Endodermal cell (in vitro differentiated cells): ENCODE measurements at regions not wholly inside any gene's neighbourhood (a gene's known extent, or its start where the extent isn't known, plus 50 kb on each side); places are given as distances from the start of the nearest gene placed in this dataset.

Experiments
- DNase-seq: peaks from one replicate; pipeline ENCODE4 v3.0.0-alpha.2; 2017
- H3K27ac ChIP-seq: 2 replicates; pipeline ENCODE4 v1.5.1; 2013; ENCODE audit warnings: mild to moderate bottlenecking, low read depth, low read length, moderate library complexity
- H3K27me3 ChIP-seq: 2 replicates; pipeline ENCODE4 v1.6.1; 2013; ENCODE audit warnings: mild to moderate bottlenecking, low read length, moderate library complexity; ENCODE audit not compliant: insufficient read depth, control insufficient read depth, poor library complexity, severe bottlenecking
- H3K36me3 ChIP-seq: 2 replicates; pipeline ENCODE4 v1.7.0; 2013; ENCODE audit warnings: mild to moderate bottlenecking, low read length, moderate library complexity; ENCODE audit not compliant: control insufficient read depth, insufficient read depth
- H3K4me1 ChIP-seq: one replicate; pipeline ENCODE4 v1.7.0; 2013; ENCODE audit warnings: low read length; ENCODE audit not compliant: control insufficient read depth, insufficient read depth
- H3K4me3 ChIP-seq: 2 replicates; pipeline ENCODE4 v1.5.1; 2013; ENCODE audit warnings: mild to moderate bottlenecking, low read length, moderate library complexity
- H3K9ac ChIP-seq: 2 replicates; pipeline ENCODE4 v1.6.1; 2013; ENCODE audit warnings: mild to moderate bottlenecking, low read length, moderate library complexity; ENCODE audit not compliant: poor library complexity, severe bottlenecking; ENCODE audit errors: extremely low read depth
- H3K9me3 ChIP-seq: 2 replicates; pipeline ENCODE4 v1.6.1; 2013; ENCODE audit warnings: mild to moderate bottlenecking, low read length, moderate library complexity; ENCODE audit not compliant: control insufficient read depth
- H3K27ac Mint-ChIP-seq: 2 replicates; pipeline ENCODE4 v1.8.0; 2020; ENCODE audit warnings: mixed read lengths
- H3K27me3 Mint-ChIP-seq: 2 replicates; pipeline ENCODE4 v1.8.0; 2021; ENCODE audit warnings: mild to moderate bottlenecking, mixed read lengths; ENCODE audit not compliant: insufficient read depth
- H3K36me3 Mint-ChIP-seq: 2 replicates; pipeline ENCODE4 v1.8.0; 2020; ENCODE audit warnings: low read depth, mixed read lengths
- H3K4me1 Mint-ChIP-seq: 2 replicates; pipeline ENCODE4 v1.8.0; 2020; ENCODE audit warnings: mixed read lengths
- H3K4me3 Mint-ChIP-seq: 2 replicates; pipeline ENCODE4 v1.8.0; 2020; ENCODE audit warnings: mild to moderate bottlenecking, moderate library complexity, mixed read lengths
- H3K9me3 Mint-ChIP-seq: 2 replicates; pipeline ENCODE4 v1.8.0; 2020; ENCODE audit warnings: mild to moderate bottlenecking, mixed read lengths
- WGBS, 2 experiments: methylation state at CpG; one replicate each; pipeline versions ENCODE4 v1.1.5 to v1.1.7; 2013; ENCODE audit warnings: missing lambda C conversion rate in 2 of 2, mixed read lengths in 1 of 2; ENCODE audit not compliant: insufficient coverage in 1 of 2, insufficient read length in 1 of 2; 5-methylcytosine and 5-hydroxymethylcytosine counted together
- TF ChIP-seq, protein P1 (sequence below): fragments of 200-600 bp; sonication (generic); conservative IDR thresholded peaks from 2 replicates; pipeline ENCODE4 v1.5.0; 2021; ENCODE audit warnings: antibody characterized with exemption, mild to moderate bottlenecking

DNA sequence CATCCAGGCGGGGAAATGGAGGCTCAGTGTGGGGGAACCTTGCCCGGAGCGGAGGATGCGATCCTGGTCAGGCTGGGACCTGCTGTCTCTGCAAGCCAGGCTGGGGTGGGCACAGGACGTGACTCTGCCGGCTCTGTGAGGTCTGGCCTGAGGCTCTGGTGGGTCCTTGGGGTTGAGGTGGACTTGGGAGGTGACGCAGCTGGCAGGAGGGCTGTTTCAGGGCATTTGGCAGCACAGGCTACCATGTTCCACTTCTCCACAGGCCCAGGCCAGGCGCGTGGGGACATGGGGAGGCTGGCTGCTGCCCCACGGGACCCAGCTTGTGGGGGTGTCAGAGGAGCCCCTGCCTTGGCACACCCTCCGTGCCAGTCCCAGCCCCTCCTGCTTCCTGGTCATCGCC is 1199.7 kb downstream of the BRD1 start:
- no peak for DNase-seq
- H3K9me3 ChIP-seq: no peaks in the 10 kb centered on the region
- Mint-ChIP-seq H3K27me3 (no peaks in the 10 kb centered on the region), H3K4me3 (no peak overlapping the region), H3K36me3 (no peaks in the 10 kb centered on the region), H3K9me3 (no peaks in the 10 kb centered on the region), H3K27ac (no peak overlapping the region), H3K4me1 (peaks cover 9% of the 10 kb centered on the region)
- 95 to 100% methylated on average over 3 to 12 of the region's 12 CpGs for WGBS, 2 experiments
- TF ChIP-seq, protein P1, sequence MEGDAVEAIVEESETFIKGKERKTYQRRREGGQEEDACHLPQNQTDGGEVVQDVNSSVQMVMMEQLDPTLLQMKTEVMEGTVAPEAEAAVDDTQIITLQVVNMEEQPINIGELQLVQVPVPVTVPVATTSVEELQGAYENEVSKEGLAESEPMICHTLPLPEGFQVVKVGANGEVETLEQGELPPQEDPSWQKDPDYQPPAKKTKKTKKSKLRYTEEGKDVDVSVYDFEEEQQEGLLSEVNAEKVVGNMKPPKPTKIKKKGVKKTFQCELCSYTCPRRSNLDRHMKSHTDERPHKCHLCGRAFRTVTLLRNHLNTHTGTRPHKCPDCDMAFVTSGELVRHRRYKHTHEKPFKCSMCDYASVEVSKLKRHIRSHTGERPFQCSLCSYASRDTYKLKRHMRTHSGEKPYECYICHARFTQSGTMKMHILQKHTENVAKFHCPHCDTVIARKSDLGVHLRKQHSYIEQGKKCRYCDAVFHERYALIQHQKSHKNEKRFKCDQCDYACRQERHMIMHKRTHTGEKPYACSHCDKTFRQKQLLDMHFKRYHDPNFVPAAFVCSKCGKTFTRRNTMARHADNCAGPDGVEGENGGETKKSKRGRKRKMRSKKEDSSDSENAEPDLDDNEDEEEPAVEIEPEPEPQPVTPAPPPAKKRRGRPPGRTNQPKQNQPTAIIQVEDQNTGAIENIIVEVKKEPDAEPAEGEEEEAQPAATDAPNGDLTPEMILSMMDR: no peak
- H3K27me3 ChIP-seq: no peaks in the 10 kb centered on the region
- no peak overlapping the region for H3K4me3 ChIP-seq
- H3K27ac ChIP-seq: no peak overlapping the region
- H3K9ac ChIP-seq: no peak overlapping the region
- H3K36me3 ChIP-seq: no peaks in the 10 kb centered on the region
- peaks cover 6% of the 10 kb centered on the region for H3K4me1 ChIP-seq

DNA sequence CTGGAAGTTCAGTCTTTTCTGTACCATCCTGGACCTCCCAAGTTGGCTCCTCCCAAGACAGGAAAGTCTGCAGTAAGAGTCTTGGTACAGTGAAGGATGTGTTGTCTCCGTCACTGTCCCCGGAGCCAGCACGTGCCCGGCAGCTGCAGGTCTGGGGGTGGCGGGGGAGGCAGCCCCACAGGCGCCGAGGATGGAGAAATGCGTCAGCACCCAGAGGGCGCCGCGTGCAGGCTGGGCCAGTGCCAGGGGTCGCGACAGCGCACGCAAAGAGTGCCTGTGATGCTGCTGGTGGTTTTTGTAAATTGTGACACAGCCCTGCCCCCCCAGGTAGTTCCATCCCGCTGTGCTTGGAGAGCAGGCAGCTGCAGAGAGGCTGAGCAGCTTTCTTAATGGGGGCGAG is 1200.5 kb downstream of the BRD1 start:
- peaks cover 6% of the 10 kb centered on the region for H3K4me1 ChIP-seq
- no peaks in the 10 kb centered on the region for H3K9me3 ChIP-seq
- TF ChIP-seq, protein P1: no peak
- Mint-ChIP-seq H3K27ac (no peak overlapping the region), H3K36me3 (no peaks in the 10 kb centered on the region), H3K4me3 (no peak overlapping the region), H3K4me1 (peaks cover 6% of the 10 kb centered on the region), H3K27me3 (no peaks in the 10 kb centered on the region), H3K9me3 (no peaks in the 10 kb centered on the region)
- no peaks in the 10 kb centered on the region for H3K27me3 ChIP-seq
- no peak for DNase-seq
- no peak overlapping the region for H3K9ac ChIP-seq
- H3K4me3 ChIP-seq: no peak overlapping the region
- WGBS, 2 experiments: 80 to 83% methylated on average over 16 to 17 of the region's 17 CpGs
- H3K27ac ChIP-seq: no peak overlapping the region
- no peaks in the 10 kb centered on the region for H3K36me3 ChIP-seq

DNA sequence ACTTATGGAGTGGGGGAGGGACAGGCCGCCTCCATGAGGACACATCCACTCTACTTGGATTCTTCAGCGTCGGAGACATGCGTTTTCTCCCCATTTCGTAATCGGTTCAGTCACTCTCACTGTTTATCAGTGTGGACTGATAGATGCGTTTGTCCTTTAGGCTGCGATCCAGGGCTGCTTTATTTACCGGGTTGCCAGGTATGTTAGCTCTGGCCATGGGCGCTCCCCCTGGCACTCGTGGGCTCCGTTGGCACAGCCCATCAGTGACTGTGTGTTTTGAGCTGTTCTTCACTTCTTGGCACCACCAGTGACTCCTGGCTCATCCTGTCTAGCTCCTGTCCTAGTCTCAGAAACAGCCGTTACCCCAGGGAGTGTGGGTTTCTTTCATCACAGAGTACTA is 1203.3 kb downstream of the BRD1 start:
- H3K9me3 Mint-ChIP-seq: no peaks in the 10 kb centered on the region
- H3K9ac ChIP-seq: no peak overlapping the region
- no peaks in the 10 kb centered on the region for H3K27me3 Mint-ChIP-seq
- WGBS, 2 experiments: 76 to 79% methylated on average over 12 to 13 of the region's 13 CpGs
- no peak for DNase-seq
- H3K4me1 ChIP-seq: peaks cover 6% of the 10 kb centered on the region
- no peaks in the 10 kb centered on the region for H3K36me3 ChIP-seq
- H3K27ac Mint-ChIP-seq: no peak overlapping the region
- no peaks in the 10 kb centered on the region for H3K36me3 Mint-ChIP-seq
- no peak overlapping the region for H3K4me3 Mint-ChIP-seq
- TF ChIP-seq, protein P1: no peak
- H3K4me3 ChIP-seq: no peak overlapping the region
- peaks cover 6% of the 10 kb centered on the region for H3K4me1 Mint-ChIP-seq
- no peaks in the 10 kb centered on the region for H3K9me3 ChIP-seq
- H3K27me3 ChIP-seq: no peaks in the 10 kb centered on the region
- H3K27ac ChIP-seq: no peak overlapping the region
